Fibroblast of lung (primary cell): ENCODE measurements at regions not wholly inside any gene's neighbourhood (a gene's known extent, or its start where the extent isn't known, plus 50 kb on each side); places are given as distances from the start of the nearest gene placed in this dataset.

Experiments used
- DNase-seq, 2 donors: peaks; one replicate each; pipeline versions ENCODE4 v3.0.0 to v3.0.0-alpha.2; 2010; ENCODE audit warnings: low read depth in 2 of 2
- H2AFZ ChIP-seq: 2 replicates; pipeline ENCODE4 v1.5.1; 2012; ENCODE audit warnings: low read length, control low read depth, inconsistent platforms
- H3K27ac ChIP-seq: 2 replicates; pipeline ENCODE4 v1.5.1; 2011; ENCODE audit warnings: low read length, control low read depth; ENCODE audit not compliant: insufficient read depth
- H3K27me3 ChIP-seq: 2 replicates; pipeline ENCODE4 v1.5.1; 2011; ENCODE audit warnings: mild to moderate bottlenecking, low read length; ENCODE audit not compliant: control insufficient read depth, insufficient read depth
- H3K36me3 ChIP-seq: 2 replicates; pipeline ENCODE4 v1.5.1; 2011; ENCODE audit warnings: low read length; ENCODE audit not compliant: control insufficient read depth, insufficient read depth
- H3K4me1 ChIP-seq: 2 replicates; pipeline ENCODE4 v1.5.1; 2011; ENCODE audit warnings: low read length; ENCODE audit not compliant: control insufficient read depth, insufficient read depth; ENCODE audit errors: extremely low read depth
- H3K4me2 ChIP-seq: 2 replicates; pipeline ENCODE4 v1.5.1; 2011; ENCODE audit warnings: low read length, control low read depth; ENCODE audit not compliant: insufficient read depth; ENCODE audit errors: extremely low read depth
- H3K4me3 ChIP-seq, 4 experiments: fragments of 200-600 bp in 1 of 4; sonication (generic) in 1 of 4; replicated peaks in 1 of 4; 2 replicates each; pipeline ENCODE4 v1.5.1; 2011 to 2016; ENCODE audit warnings: low read length in 4 of 4, low read depth in 3 of 4, mild to moderate bottlenecking in 3 of 4, control low read depth in 2 of 4, inconsistent platforms in 1 of 4, mixed read lengths in 1 of 4; ENCODE audit not compliant: insufficient read depth in 1 of 4; ENCODE audit errors: control extremely low read depth in 1 of 4
- H3K79me2 ChIP-seq: 2 replicates; pipeline ENCODE4 v1.5.1; 2012; ENCODE audit warnings: mild to moderate bottlenecking, low read length, inconsistent platforms; ENCODE audit not compliant: control insufficient read depth, insufficient read depth
- H3K9ac ChIP-seq: 2 replicates; pipeline ENCODE4 v1.5.1; 2011; ENCODE audit warnings: mild to moderate bottlenecking, low read length, control low read depth; ENCODE audit not compliant: insufficient read depth
- H3K9me3 ChIP-seq: 2 replicates; pipeline ENCODE4 v1.5.1; 2012; ENCODE audit warnings: low read depth, low read length; ENCODE audit not compliant: control insufficient read depth, insufficient read depth
- H4K20me1 ChIP-seq: 2 replicates; pipeline ENCODE4 v1.5.1; 2011; ENCODE audit warnings: low read length; ENCODE audit not compliant: control insufficient read depth, insufficient read depth; ENCODE audit errors: extremely low read depth
- CTCF ChIP-seq, 2 donors: IDR thresholded peaks in 1 of 2; conservative IDR thresholded peaks in 1 of 2; 1 replicate in 1 of 2; 2 replicates in 1 of 2; pipeline ENCODE4 v1.5.1; 2011 to 2012; ENCODE audit warnings: low read length in 2 of 2, control low read depth in 1 of 2, inconsistent platforms in 1 of 2, low read depth in 1 of 2, mild to moderate bottlenecking in 1 of 2
- EZH2 ChIP-seq: IDR thresholded peaks from 2 replicates; pipeline ENCODE4 v1.5.1; 2012; ENCODE audit warnings: low read length, control low read depth, mild to moderate bottlenecking; ENCODE audit errors: missing control alignments

- Histone ChIP-seq H4K20me1 (no peaks in the 10 kb centered on the region), H3K79me2 (no peaks in the 10 kb centered on the region), H3K4me3 (no peak overlapping the region), H2AFZ (no peak overlapping the region), H3K36me3 (no peaks in the 10 kb centered on the region), H3K9ac (no peak overlapping the region), H3K4me2 (no peak overlapping the region), H3K4me1 (no peaks in the 10 kb centered on the region), H3K27ac (no peak overlapping the region), H3K27me3 (no peaks in the 10 kb centered on the region), H3K9me3 (no peaks in the 10 kb centered on the region)
- no peak for DNase-seq
- TF ChIP-seq CTCF (conservative IDR thresholded peaks at IDR 0.05 in 1 of 2, IDR thresholded peaks at IDR 0.05 in 1 of 2; ENCODE audit: low read depth in 1 of 2, low read length in 2 of 2) (no peak), EZH2 (no peak)
Observed at GRCh38 chr21:27454234-27454633, 487.3 kb upstream of the ADAMTS5 start.

GRCh38 chr21:27451116-27451515 lies 484.2 kb upstream of the ADAMTS5 start:
- no peak for DNase-seq
- Histone ChIP-seq H3K9ac (no peak overlapping the region), H2AFZ (no peak overlapping the region), H4K20me1 (no peaks in the 10 kb centered on the region), H3K27me3 (no peaks in the 10 kb centered on the region), H3K36me3 (no peaks in the 10 kb centered on the region), H3K27ac (no peak overlapping the region), H3K4me2 (no peak overlapping the region), H3K79me2 (no peaks in the 10 kb centered on the region), H3K4me1 (no peaks in the 10 kb centered on the region), H3K9me3 (no peaks in the 10 kb centered on the region), H3K4me3 (no peak overlapping the region)
- TF ChIP-seq CTCF (conservative IDR thresholded peaks at IDR 0.05 in 1 of 2, IDR thresholded peaks at IDR 0.05 in 1 of 2; ENCODE audit: low read depth in 1 of 2, low read length in 2 of 2) (no peak), EZH2 (no peak)

GRCh38 chr21:27450216-27450615 lies 483.3 kb upstream of the ADAMTS5 start:
- Histone ChIP-seq H3K27ac (no peak overlapping the region), H2AFZ (no peak overlapping the region), H3K4me2 (no peak overlapping the region), H3K4me3 (no peak overlapping the region), H3K27me3 (no peaks in the 10 kb centered on the region), H4K20me1 (no peaks in the 10 kb centered on the region), H3K9ac (no peak overlapping the region), H3K4me1 (no peaks in the 10 kb centered on the region), H3K9me3 (no peaks in the 10 kb centered on the region), H3K79me2 (no peaks in the 10 kb centered on the region), H3K36me3 (no peaks in the 10 kb centered on the region)
- DNase-seq = no peak
- TF ChIP-seq EZH2 = no peak
- no peak for TF ChIP-seq CTCF (conservative IDR thresholded peaks at IDR 0.05 in 1 of 2, IDR thresholded peaks at IDR 0.05 in 1 of 2; ENCODE audit: low read depth in 1 of 2, low read length in 2 of 2)
